ENCODE measurements at regions not wholly inside any gene's neighbourhood (a gene's known extent, or its start where the extent isn't known, plus 50 kb on each side); places are given as distances from the start of the nearest gene placed in this dataset.

GRCh38 chr22:44385296-44385610 is 72.5 kb upstream of the SHISAL1 start:
- TF ChIP-seq POLR2A (IDR thresholded peaks at IDR 0.05; ENCODE audit: low read depth, low read length) (no peak), POLR2AphosphoS5 (IDR thresholded peaks at IDR 0.05; ENCODE audit: low read depth, low read length) (no peak), TAF1 (IDR thresholded peaks at IDR 0.05; ENCODE audit: borderline replicate concordance, low read depth, low read length) (no peak)

Data from GM12892 (cell line).